ENCODE measurements at regions not wholly inside any gene's neighbourhood (a gene's known extent, or its start where the extent isn't known, plus 50 kb on each side); places are given as distances from the start of the nearest gene placed in this dataset.
A peak's percentile ranks its signal among the peaks of the same experiment; 100 is the strongest.
"Not testable (repeated sequence)": the region's sequence is repeated elsewhere in the genome, so short reads cannot be mapped to it uniquely, and the experiment has no call there.

- DNase-seq (ENCODE audit: low spot score in 2 of 2), result peak; percentile 16 to 66
- TF ChIP-seq POLR2A (IDR thresholded peaks at IDR 0.05) (no peak), CTCF (IDR thresholded peaks at IDR 0.05) (no peak)
- H3K4me3 ChIP-seq (ENCODE audit: low read depth, poor library complexity, severe bottlenecking), result no peak overlapping the region
- 54 to 55% methylated on average over 8 of the region's 8 CpGs for WGBS, 2 donors
- intact Hi-C loops (cut with DNase I; ENCODE audit: low total_unique reads), result no loop called here
Measured at GRCh38 chr5:172509405-172509781, 55.1 kb upstream of the SH3PXD2B start.

- DNase-seq (ENCODE audit: low spot score in 2 of 2), result peak; percentile 5 to 46
- WGBS, 2 donors, result 77 to 79% methylated on average over 11 to 12 of the region's 12 CpGs
- TF ChIP-seq CTCF (IDR thresholded peaks at IDR 0.05), result no peak
- TF ChIP-seq POLR2A (IDR thresholded peaks at IDR 0.05), result no peak
- H3K4me3 ChIP-seq (ENCODE audit: low read depth, poor library complexity, severe bottlenecking), result no peak overlapping the region
- intact Hi-C loops (cut with DNase I; ENCODE audit: low total_unique reads), result no loop called here
Measured at GRCh38 chr5:172508471-172509404, 54.4 kb upstream of the SH3PXD2B start.

- H3K4me3 ChIP-seq (ENCODE audit: low read depth, poor library complexity, severe bottlenecking); intact Hi-C loops (cut with DNase I; ENCODE audit: low total_unique reads): not testable (repeated sequence)
- WGBS, 2 donors, result 91% methylated on average over 8 of the region's 8 CpGs
- peak; percentile 2 to 18 for DNase-seq (ENCODE audit: low spot score in 2 of 2)
Measured at GRCh38 chr5:172507485-172507884, 53.2 kb upstream of the SH3PXD2B start.

- peak; percentile 3 to 54 for DNase-seq (ENCODE audit: low spot score in 2 of 2)
- no peak overlapping the region for H3K4me3 ChIP-seq (ENCODE audit: low read depth, poor library complexity, severe bottlenecking)
- WGBS, 2 donors, result 96 to 98% methylated on average over 2 of the region's 2 CpGs
- intact Hi-C loops (cut with DNase I; ENCODE audit: low total_unique reads), result no loop called here
- TF ChIP-seq CTCF (IDR thresholded peaks at IDR 0.05) (no peak), POLR2A (IDR thresholded peaks at IDR 0.05) (no peak)
Measured at GRCh38 chr5:172506921-172507320, 52.6 kb upstream of the SH3PXD2B start.

- WGBS, 2 donors, result 74 to 76% methylated on average over 7 of the region's 7 CpGs
- no peak overlapping the region for H3K4me3 ChIP-seq (ENCODE audit: low read depth, poor library complexity, severe bottlenecking)
- peak in 1 of 2 donors; percentile 3 for DNase-seq (ENCODE audit: low spot score in 2 of 2)
- TF ChIP-seq POLR2A (IDR thresholded peaks at IDR 0.05) (no peak), CTCF (IDR thresholded peaks at IDR 0.05) (no peak)
- intact Hi-C loops (cut with DNase I; ENCODE audit: low total_unique reads), result no loop called here
Measured at GRCh38 chr5:172506251-172506650, 51.9 kb upstream of the SH3PXD2B start.

GRCh38 chr5:172505845-172506244 lies 51.5 kb upstream of the SH3PXD2B start:
- WGBS, 2 donors, result 82 to 85% methylated on average over 7 of the region's 7 CpGs
- intact Hi-C loops (cut with DNase I; ENCODE audit: low total_unique reads), result no loop called here
- TF ChIP-seq CTCF (IDR thresholded peaks at IDR 0.05) (no peak), POLR2A (IDR thresholded peaks at IDR 0.05) (no peak)
- H3K4me3 ChIP-seq (ENCODE audit: low read depth, poor library complexity, severe bottlenecking), result no peak overlapping the region
- DNase-seq (ENCODE audit: low spot score in 2 of 2), result peak; percentile 7 to 52

All from lower leg skin (tissue), 4 donors.